ENCODE measurements at regions not wholly inside any gene's neighbourhood (a gene's known extent, or its start where the extent isn't known, plus 50 kb on each side); places are given as distances from the start of the nearest gene placed in this dataset.

GRCh38 chr2:107697385-107697784 is 129.3 kb upstream of the RGPD4 start:
- H3K79me2 ChIP-seq (ENCODE audit: insufficient read depth): no peaks in the 10 kb centered on the region
- no peak for DNase-seq
- no peak overlapping the region for H2AFZ ChIP-seq (ENCODE audit: low read depth)
- no peak overlapping the region for H3K4me3 ChIP-seq (ENCODE audit: low read depth in 2 of 2, low read length in 1 of 2)
- no peaks in the 10 kb centered on the region for H3K9me2 ChIP-seq
- no peak overlapping the region for H3K27ac ChIP-seq (ENCODE audit: low read depth in 2 of 2, low read length in 1 of 2)
- no peaks in the 10 kb centered on the region for H3K9me3 ChIP-seq
- H3K27me3 ChIP-seq (ENCODE audit: insufficient read depth): no peaks in the 10 kb centered on the region
- TF ChIP-seq, protein P1, sequence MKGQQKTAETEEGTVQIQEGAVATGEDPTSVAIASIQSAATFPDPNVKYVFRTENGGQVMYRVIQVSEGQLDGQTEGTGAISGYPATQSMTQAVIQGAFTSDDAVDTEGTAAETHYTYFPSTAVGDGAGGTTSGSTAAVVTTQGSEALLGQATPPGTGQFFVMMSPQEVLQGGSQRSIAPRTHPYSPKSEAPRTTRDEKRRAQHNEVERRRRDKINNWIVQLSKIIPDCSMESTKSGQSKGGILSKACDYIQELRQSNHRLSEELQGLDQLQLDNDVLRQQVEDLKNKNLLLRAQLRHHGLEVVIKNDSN (IDR thresholded peaks at IDR 0.05; ENCODE audit: borderline replicate concordance, low read depth): no peak
- TF ChIP-seq, protein P2, sequence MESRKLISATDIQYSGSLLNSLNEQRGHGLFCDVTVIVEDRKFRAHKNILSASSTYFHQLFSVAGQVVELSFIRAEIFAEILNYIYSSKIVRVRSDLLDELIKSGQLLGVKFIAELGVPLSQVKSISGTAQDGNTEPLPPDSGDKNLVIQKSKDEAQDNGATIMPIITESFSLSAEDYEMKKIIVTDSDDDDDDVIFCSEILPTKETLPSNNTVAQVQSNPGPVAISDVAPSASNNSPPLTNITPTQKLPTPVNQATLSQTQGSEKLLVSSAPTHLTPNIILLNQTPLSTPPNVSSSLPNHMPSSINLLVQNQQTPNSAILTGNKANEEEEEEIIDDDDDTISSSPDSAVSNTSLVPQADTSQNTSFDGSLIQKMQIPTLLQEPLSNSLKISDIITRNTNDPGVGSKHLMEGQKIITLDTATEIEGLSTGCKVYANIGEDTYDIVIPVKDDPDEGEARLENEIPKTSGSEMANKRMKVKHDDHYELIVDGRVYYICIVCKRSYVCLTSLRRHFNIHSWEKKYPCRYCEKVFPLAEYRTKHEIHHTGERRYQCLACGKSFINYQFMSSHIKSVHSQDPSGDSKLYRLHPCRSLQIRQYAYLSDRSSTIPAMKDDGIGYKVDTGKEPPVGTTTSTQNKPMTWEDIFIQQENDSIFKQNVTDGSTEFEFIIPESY (IDR thresholded peaks at IDR 0.05; ENCODE audit: borderline replicate concordance, low read depth): no peak
- TF ChIP-seq SIN3A (IDR thresholded peaks at IDR 0.05; ENCODE audit: borderline replicate concordance, low read depth, low read length): no peak
- TF ChIP-seq RCOR1 (IDR thresholded peaks at IDR 0.05; ENCODE audit: low read length): no peak
- TF ChIP-seq, protein P3, sequence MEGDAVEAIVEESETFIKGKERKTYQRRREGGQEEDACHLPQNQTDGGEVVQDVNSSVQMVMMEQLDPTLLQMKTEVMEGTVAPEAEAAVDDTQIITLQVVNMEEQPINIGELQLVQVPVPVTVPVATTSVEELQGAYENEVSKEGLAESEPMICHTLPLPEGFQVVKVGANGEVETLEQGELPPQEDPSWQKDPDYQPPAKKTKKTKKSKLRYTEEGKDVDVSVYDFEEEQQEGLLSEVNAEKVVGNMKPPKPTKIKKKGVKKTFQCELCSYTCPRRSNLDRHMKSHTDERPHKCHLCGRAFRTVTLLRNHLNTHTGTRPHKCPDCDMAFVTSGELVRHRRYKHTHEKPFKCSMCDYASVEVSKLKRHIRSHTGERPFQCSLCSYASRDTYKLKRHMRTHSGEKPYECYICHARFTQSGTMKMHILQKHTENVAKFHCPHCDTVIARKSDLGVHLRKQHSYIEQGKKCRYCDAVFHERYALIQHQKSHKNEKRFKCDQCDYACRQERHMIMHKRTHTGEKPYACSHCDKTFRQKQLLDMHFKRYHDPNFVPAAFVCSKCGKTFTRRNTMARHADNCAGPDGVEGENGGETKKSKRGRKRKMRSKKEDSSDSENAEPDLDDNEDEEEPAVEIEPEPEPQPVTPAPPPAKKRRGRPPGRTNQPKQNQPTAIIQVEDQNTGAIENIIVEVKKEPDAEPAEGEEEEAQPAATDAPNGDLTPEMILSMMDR (IDR thresholded peaks at IDR 0.05): no peak
- TF ChIP-seq POLR2AphosphoS5 (IDR thresholded peaks at IDR 0.05; ENCODE audit: low read depth, low read length): no peak
- no peak for TF ChIP-seq TCF12 (IDR thresholded peaks at IDR 0.05)
- no peak for TF ChIP-seq CHD2 (IDR thresholded peaks at IDR 0.05; ENCODE audit: low read length, partially characterized antibody)
- no peak for TF ChIP-seq GABPA (IDR thresholded peaks at IDR 0.05; ENCODE audit: low read depth)
- TF ChIP-seq FOSL2 (IDR thresholded peaks at IDR 0.05; ENCODE audit: borderline replicate concordance, low read depth): no peak
- TF ChIP-seq RFX5 (IDR thresholded peaks at IDR 0.05; ENCODE audit: low read length): no peak
- no peak for TF ChIP-seq EP300 (IDR thresholded peaks at IDR 0.05; ENCODE audit: borderline replicate concordance in 1 of 2, low read depth in 1 of 2, low read length in 1 of 2)
- TF ChIP-seq TEAD4 (IDR thresholded peaks at IDR 0.05; ENCODE audit: borderline replicate concordance, insufficient read depth): no peak
- no peaks in the 10 kb centered on the region; a peak in 1 of 4 replicates for H3K4me1 ChIP-seq (ENCODE audit: control insufficient read depth in 1 of 2, insufficient read depth in 2 of 2, low read depth in 1 of 2, low read length in 1 of 2)
- H3K4me2 ChIP-seq: no peak overlapping the region
- POLR2A ChIA-PET: no interaction called here
- CTCF ChIA-PET: no interaction called here
- no peaks in the 10 kb centered on the region for H3F3A ChIP-seq (replicated peaks; ENCODE audit: insufficient read depth)
- H4K20me1 ChIP-seq (ENCODE audit: insufficient read depth): no peaks in the 10 kb centered on the region
- H3K36me3 ChIP-seq (replicated peaks in 1 of 2; ENCODE audit: control insufficient read depth in 1 of 2, insufficient read depth in 2 of 2, low read length in 1 of 2): no peaks in the 10 kb centered on the region
- no peak overlapping the region for H3K9ac ChIP-seq

- POLR2A ChIA-PET: no interaction called here
- Histone ChIP-seq H4K20me1 (ENCODE audit: insufficient read depth) (no peaks in the 10 kb centered on the region), H3K27me3 (ENCODE audit: insufficient read depth) (no peaks in the 10 kb centered on the region), H3K9ac (no peak overlapping the region), H3K79me2 (ENCODE audit: insufficient read depth) (no peaks in the 10 kb centered on the region), H3K27ac (ENCODE audit: low read depth in 2 of 2, low read length in 1 of 2) (no peak overlapping the region), H3K4me3 (ENCODE audit: low read depth in 2 of 2, low read length in 1 of 2) (no peak overlapping the region), H3K36me3 (replicated peaks in 1 of 2; ENCODE audit: control insufficient read depth in 1 of 2, insufficient read depth in 2 of 2, low read length in 1 of 2) (no peaks in the 10 kb centered on the region), H3K9me2 (no peaks in the 10 kb centered on the region), H3K4me2 (no peak overlapping the region), H3K9me3 (no peaks in the 10 kb centered on the region), H3K4me1 (ENCODE audit: control insufficient read depth in 1 of 2, insufficient read depth in 2 of 2, low read depth in 1 of 2, low read length in 1 of 2) (no peaks in the 10 kb centered on the region), H3F3A (replicated peaks; ENCODE audit: insufficient read depth) (no peaks in the 10 kb centered on the region), H2AFZ (ENCODE audit: low read depth) (no peak overlapping the region)
- DNase-seq: no peak
- CTCF ChIA-PET: no interaction called here
- TF ChIP-seq FOXJ3 (CRISPR knock-in tag; IDR thresholded peaks at IDR 0.05) (no peak), TAF1 (IDR thresholded peaks at IDR 0.05; ENCODE audit: borderline replicate concordance, low read depth, low read length) (no peak)
- 11% methylated on average over 3 of the region's 3 CpGs for WGBS (ENCODE audit: low lambda C conversion rate)
Observed at GRCh38 chr2:107698861-107699260, 127.8 kb upstream of the RGPD4 start.

All from SK-N-SH (cell line).